HG03280 (cell line): ENCODE measurements at regions not wholly inside any gene's neighbourhood (a gene's known extent, or its start where the extent isn't known, plus 50 kb on each side); places are given as distances from the start of the nearest gene placed in this dataset.
A peak's percentile ranks its signal among the peaks of the same experiment; 100 is the strongest.
"Not testable (repeated sequence)": the region's sequence is repeated elsewhere in the genome, so short reads cannot be mapped to it uniquely, and the experiment has no call there.

Experiments used
- ATAC-seq: cut with Tn5 transposase; IDR thresholded peaks from one replicate; pipeline ENCODE4 v1.9.1; 2021; ENCODE audit warnings: mild to moderate bottlenecking, moderate library complexity; ENCODE audit not compliant: unreplicated experiment

GRCh38 chr1:178020968-178021640 is 51.2 kb upstream of the SEC16B start:
- no peak for ATAC-seq

DNA sequence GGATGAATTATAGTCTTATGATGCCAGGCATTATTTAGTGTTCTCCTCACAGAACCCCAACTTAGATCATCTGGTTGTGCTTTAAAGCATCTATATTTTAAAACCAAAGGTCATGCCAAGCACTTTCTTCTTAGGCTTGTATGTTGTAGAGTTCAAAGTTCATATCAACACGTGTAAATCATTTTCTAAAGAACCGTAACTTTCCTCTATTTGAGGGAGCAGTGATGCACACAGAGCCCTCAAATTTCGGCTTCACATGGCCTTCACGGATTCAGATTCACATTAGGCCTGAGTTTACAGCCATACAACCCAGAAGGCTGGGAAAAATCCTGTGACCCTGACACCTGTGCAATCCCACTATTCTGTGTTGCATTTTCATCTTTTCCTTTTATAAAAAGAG is 52.1 kb upstream of the SEC16B start:
- ATAC-seq: no peak

DNA sequence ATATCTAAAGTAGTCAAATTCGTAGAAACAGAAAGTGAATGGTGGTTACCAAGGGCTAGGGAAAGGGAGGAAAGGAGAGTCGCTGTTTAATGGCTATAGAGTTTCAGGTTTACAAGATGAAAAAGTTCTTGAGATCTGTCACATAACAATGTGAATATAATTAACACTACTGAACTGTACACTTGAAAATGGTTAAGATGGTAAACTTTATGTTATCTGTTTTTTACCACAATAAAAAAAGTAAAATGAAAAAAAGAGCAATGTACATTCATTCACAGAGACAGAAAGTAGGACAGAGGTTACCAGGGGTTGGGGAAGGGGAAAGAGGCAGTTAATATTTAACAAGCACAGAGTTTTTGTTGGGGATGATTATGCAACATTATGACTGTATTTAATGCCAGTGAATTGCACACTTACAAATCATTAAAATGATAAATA is 53.3 kb upstream of the SEC16B start:
- no peak for ATAC-seq

GRCh38 chr1:178024504-178024903 is 54.6 kb upstream of the SEC16B start:
- no peak for ATAC-seq

DNA sequence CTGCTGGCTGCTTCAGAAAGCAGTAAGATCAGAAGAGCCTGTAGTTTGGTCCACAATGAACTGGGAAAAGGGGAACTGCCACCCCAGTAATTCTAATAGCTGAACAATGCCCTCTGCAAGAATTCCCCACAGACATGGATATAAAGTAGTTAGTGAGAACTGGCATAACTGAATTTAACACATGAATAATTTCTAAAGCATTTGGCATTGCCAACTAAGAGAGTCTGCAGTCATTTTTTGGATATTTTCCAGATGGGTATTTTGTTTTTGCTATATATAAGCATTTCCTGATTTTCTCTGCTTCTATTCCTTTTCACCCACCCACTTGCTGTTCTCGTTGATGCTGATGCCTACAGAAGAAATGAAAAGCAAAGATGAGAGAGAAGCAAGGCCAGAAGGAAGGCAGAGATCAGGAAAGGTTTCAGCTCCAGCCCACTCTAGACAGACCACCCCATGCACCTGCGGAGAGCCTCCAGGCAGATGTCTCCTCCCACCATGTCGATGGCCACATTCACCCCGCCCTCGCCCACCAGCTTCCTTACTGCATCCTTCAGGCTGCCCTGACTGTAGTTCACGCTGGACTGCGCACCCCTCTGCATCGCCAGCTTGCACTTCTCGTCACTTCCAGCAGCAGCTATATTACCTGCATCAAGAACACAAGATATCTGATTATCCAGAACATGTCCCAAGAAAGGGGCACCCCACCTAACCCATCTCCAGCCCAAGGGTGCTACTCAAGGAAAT is 55.9 kb upstream of the SEC16B start:
- no peak for ATAC-seq

GRCh38 chr1:178028841-178029481 is 59.1 kb upstream of the SEC16B start:
- ATAC-seq: no peak

DNA sequence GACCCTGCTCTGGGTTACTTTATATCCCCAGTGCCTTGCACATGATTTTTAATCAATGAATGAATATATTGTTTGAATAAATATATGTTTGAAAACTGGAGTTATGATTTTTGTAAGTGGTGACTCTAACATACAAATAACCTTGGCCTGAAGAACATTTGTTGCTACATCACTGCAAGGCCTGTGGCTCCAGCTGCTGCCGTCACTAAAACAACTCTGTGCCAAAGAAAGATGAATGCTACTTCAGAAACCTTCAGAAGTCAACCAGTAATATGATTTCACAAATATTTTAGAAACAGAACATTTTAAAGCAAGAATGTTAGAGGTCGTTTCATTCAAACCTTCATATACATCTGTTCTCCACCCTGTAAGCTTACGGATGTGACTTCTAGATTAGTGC is 60.6 kb upstream of the SEC16B start:
- ATAC-seq: no peak

GRCh38 chr1:178031856-178032320 is 62.0 kb upstream of the RASAL2 start:
- peak; percentile 89 for ATAC-seq

DNA sequence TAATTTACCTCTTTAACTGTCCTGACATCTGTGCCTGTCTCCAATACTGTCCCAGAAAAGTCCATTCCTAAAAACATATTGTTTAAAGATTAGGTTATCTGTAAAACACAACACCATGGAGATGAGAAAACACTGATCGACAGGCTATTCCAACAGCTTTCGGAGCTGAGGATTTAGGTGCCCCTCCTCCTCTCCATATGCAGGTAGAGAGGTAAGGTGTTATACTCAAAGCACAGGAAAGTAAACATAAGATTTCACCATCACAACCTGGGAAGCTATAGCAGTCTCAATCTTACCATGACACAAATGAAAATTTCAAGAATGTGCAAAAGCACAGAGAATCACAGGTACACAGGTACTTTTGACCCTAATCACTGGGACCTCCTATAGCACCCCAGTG is 60.9 kb upstream of the RASAL2 start:
- no peak for ATAC-seq

DNA sequence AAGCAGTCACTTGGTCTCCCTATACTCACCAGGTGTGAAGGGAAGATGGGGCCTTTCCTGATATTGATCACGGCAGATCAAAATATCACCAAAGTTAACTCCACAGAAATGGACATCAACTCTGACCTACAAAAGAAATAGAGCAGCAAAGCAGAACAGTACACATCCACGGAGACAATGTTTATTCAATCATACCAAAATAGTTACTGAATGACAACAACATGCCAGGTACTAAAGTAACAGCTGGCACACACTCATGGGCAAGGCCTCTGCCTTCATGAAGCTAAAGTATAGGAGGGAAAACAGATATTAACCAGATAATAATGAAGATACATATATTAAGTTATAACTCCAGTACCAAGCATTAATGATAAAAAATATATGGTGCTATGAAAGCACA is 59.2 kb upstream of the RASAL2 start:
- ATAC-seq: no peak

- no peak for ATAC-seq
These were observed 57.8 kb upstream of the RASAL2 start for GRCh38 chr1:178036090-178036489.

- ATAC-seq: no peak
These were observed 56.2 kb upstream of the RASAL2 start for GRCh38 chr1:178037510-178038253.

DNA sequence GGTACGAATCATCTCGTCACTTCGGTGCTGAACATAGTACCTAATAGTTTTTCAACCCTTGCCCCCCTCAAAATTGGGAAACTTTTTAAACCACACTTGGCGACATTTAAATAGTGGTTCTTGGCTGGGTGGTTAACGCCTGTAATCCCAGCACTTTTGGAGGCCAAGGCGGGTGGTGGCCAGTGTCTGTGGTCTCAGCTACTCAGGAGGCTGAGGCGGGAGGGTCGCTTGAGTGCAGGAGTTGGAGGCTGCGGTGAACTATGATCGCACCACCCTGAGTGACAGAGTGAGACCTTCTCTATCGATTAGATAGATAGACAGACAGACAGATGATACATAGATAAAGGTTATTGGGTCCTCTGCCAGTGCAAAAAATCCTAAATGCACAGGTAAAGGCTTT is 55.5 kb upstream of the RASAL2 start:
- no peak for ATAC-seq

GRCh38 chr1:178039891-178040290 is 54.0 kb upstream of the RASAL2 start:
- no peak for ATAC-seq

GRCh38 chr1:178043940-178044339 is 50.0 kb upstream of the RASAL2 start:
- not testable (repeated sequence) for ATAC-seq
